DMS 273 treated with DMSO at 0.1 percent for 48 hours (cell line): ENCODE measurements at regions not wholly inside any gene's neighbourhood (a gene's known extent, or its start where the extent isn't known, plus 50 kb on each side); places are given as distances from the start of the nearest gene placed in this dataset.

Experiments
- DNase-seq: peaks from one replicate; lab custom pipeline; 2025; lab: John Stamatoyannopoulos, UW

GRCh38 chr15:36527235-36528162 is 51.9 kb upstream of the CDIN1 start:
- DNase-seq = no peak

- DNase-seq = no peak
Measured at GRCh38 chr15:36529296-36530011, 50.0 kb upstream of the CDIN1 start.
